C4-2B (cell line): ENCODE measurements at regions not wholly inside any gene's neighbourhood (a gene's known extent, or its start where the extent isn't known, plus 50 kb on each side); places are given as distances from the start of the nearest gene placed in this dataset.

Experiments used
- CTCF ChIP-seq: fragments of 450-650 bp; conservative IDR thresholded peaks from 2 replicates; pipeline ENCODE4 v1.5.1; 2017; ENCODE audit warnings: mild to moderate bottlenecking
- ZFX ChIP-seq: fragments of 450-650 bp; IDR thresholded peaks from 2 replicates; pipeline ENCODE4 v1.6.1; 2017

- TF ChIP-seq CTCF, result no peak
- TF ChIP-seq ZFX, result no peak
Observed at GRCh38 chr3:4033296-4033695, 234.1 kb downstream of the LRRN1 start.
